ENCODE measurements at regions not wholly inside any gene's neighbourhood (a gene's known extent, or its start where the extent isn't known, plus 50 kb on each side); places are given as distances from the start of the nearest gene placed in this dataset.

GRCh38 chr1:37270639-37271038 is 203.7 kb upstream of the ZC3H12A start (continued):
- TF ChIP-seq BCL6B (tag by site-specific recombination; IDR thresholded peaks at IDR 0.05) (no peak), ZNF16 (tag by site-specific recombination; IDR thresholded peaks at IDR 0.05; ENCODE audit: low read depth) (no peak), ZNF692 (tag by site-specific recombination; IDR thresholded peaks at IDR 0.05) (no peak), ZNF514 (tag by site-specific recombination; IDR thresholded peaks at IDR 0.05) (no peak)

- ChIA-PET CTCF (interaction anchor here (0.6 kb wide), 1 partner anchor 570 kb away, joined by 4 read pairs; no protein-coding TSS in a partner anchor), POLR2A (no interaction called here)
Observed at GRCh38 chr1:37272626-37273025, 201.8 kb upstream of the ZC3H12A start.

DNA sequence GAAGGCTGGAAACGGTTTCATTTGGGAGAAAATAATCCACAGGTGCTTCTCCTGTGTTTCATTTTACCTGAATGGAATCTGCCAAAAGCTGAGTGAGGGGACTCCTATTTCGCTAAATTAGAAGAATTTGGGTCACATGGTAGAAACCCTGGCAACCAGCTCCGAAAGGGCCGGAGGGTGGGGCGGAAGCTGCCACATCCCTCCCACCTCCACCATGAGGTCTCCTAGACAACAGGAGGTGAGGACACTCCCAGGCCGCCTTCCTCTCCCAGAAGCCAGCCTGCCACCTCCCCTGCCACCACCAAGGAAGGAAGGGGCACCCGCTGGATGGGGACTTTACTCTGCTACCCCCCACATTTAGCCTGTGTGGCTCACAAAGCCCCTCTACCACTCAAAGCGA is 199.9 kb upstream of the ZC3H12A start:
- no peaks in the 10 kb centered on the region for H3K9me3 ChIP-seq (ENCODE audit: control insufficient read depth, insufficient read depth, low read depth, low read length)
- H3K36me3 ChIP-seq (ENCODE audit: control insufficient read depth in 2 of 2, insufficient read depth in 1 of 2, low read length in 2 of 2): no peaks in the 10 kb centered on the region
- H3K4me3 ChIP-seq (ENCODE audit: low read depth, low read length): no peak overlapping the region
- TF ChIP-seq ZNF521 (tag by site-specific recombination; IDR thresholded peaks at IDR 0.05) (no peak), ZNF600 (tag by site-specific recombination; IDR thresholded peaks at IDR 0.05) (no peak), ZNF513 (tag by site-specific recombination; IDR thresholded peaks at IDR 0.05) (no peak), ZNF777 (tag by site-specific recombination; IDR thresholded peaks at IDR 0.05; ENCODE audit: borderline replicate concordance) (no peak), ZNF138 (tag by site-specific recombination; IDR thresholded peaks at IDR 0.05; ENCODE audit: borderline replicate concordance) (no peak), TSHZ1 (tag by site-specific recombination; IDR thresholded peaks at IDR 0.05; ENCODE audit: borderline replicate concordance) (no peak), ZNF654 (tag by site-specific recombination; IDR thresholded peaks at IDR 0.05; ENCODE audit: low read depth) (no peak), ZNF701 (tag by site-specific recombination; IDR thresholded peaks at IDR 0.05) (no peak), ZNF37A (tag by site-specific recombination; IDR thresholded peaks at IDR 0.05) (no peak), ZNF2 (tag by site-specific recombination; IDR thresholded peaks at IDR 0.05) (no peak), ZNF433 (tag by site-specific recombination; IDR thresholded peaks at IDR 0.05; ENCODE audit: low read depth) (no peak), SALL2 (tag by site-specific recombination; IDR thresholded peaks at IDR 0.05; ENCODE audit: borderline replicate concordance) (no peak), ZNF544 (tag by site-specific recombination; IDR thresholded peaks at IDR 0.05) (no peak), ZNF596 (tag by site-specific recombination; IDR thresholded peaks at IDR 0.05) (no peak), ZNF76 (tag by site-specific recombination; IDR thresholded peaks at IDR 0.05; ENCODE audit: borderline replicate concordance, low read depth) (no peak), ZNF658 (tag by site-specific recombination; IDR thresholded peaks at IDR 0.05) (no peak)
- TF ChIP-seq, protein P1, sequence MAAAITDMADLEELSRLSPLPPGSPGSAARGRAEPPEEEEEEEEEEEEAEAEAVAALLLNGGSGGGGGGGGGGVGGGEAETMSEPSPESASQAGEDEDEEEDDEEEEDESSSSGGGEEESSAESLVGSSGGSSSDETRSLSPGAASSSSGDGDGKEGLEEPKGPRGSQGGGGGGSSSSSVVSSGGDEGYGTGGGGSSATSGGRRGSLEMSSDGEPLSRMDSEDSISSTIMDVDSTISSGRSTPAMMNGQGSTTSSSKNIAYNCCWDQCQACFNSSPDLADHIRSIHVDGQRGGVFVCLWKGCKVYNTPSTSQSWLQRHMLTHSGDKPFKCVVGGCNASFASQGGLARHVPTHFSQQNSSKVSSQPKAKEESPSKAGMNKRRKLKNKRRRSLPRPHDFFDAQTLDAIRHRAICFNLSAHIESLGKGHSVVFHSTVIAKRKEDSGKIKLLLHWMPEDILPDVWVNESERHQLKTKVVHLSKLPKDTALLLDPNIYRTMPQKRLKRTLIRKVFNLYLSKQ (tag by site-specific recombination; IDR thresholded peaks at IDR 0.05; ENCODE audit: borderline replicate concordance): no peak
- no peaks in the 10 kb centered on the region for H3K4me1 ChIP-seq (ENCODE audit: control insufficient read depth, insufficient read depth, low read length)
- H3K27ac ChIP-seq (ENCODE audit: extremely low read depth, low read depth, low read length): no peak overlapping the region
- CTCF ChIA-PET: interaction anchor here (0.7 kb wide), 1 partner anchor 1389 kb away, joined by 3 read pairs; no protein-coding TSS in a partner anchor
- POLR2A ChIA-PET: no interaction called here

More at GRCh38 chr1:37272626-37273025, 201.8 kb upstream of the ZC3H12A start:
- TF ChIP-seq EGR2 (tag by site-specific recombination; IDR thresholded peaks at IDR 0.05; ENCODE audit: low read depth): 0 out of 2 replicates have a peak, but pooled peaks have one; percentile 16
- TF ChIP-seq ZFHX2 (tag by site-specific recombination; conservative IDR thresholded peaks at IDR 0.05): 0 out of 2 replicates have a peak, but pooled peaks have one; percentile 12
- TF ChIP-seq ZNF768 (tag by site-specific recombination; IDR thresholded peaks at IDR 0.05): no peak
- Histone ChIP-seq H3K9me3 (ENCODE audit: control insufficient read depth, insufficient read depth, low read depth, low read length) (no peaks in the 10 kb centered on the region), H3K4me1 (ENCODE audit: control insufficient read depth, insufficient read depth, low read length) (no peaks in the 10 kb centered on the region), H3K27ac (ENCODE audit: extremely low read depth, low read depth, low read length) (no peak overlapping the region), H3K36me3 (ENCODE audit: control insufficient read depth in 2 of 2, insufficient read depth in 1 of 2, low read length in 2 of 2) (no peaks in the 10 kb centered on the region), H3K4me3 (ENCODE audit: low read depth, low read length) (no peak overlapping the region)

Measured in HEK293 (cell line).